ENCODE measurements at regions not wholly inside any gene's neighbourhood (a gene's known extent, or its start where the extent isn't known, plus 50 kb on each side); places are given as distances from the start of the nearest gene placed in this dataset.

- TF ChIP-seq REST (IDR thresholded peaks at IDR 0.05; ENCODE audit: low read depth), result no peak
Observed at GRCh38 chr11:80814813-80815212, 1374.0 kb upstream of the TENM4 start.

- no peak for TF ChIP-seq TEAD4 (IDR thresholded peaks at IDR 0.05)
Observed at GRCh38 chr11:80810695-80811094, 1369.9 kb upstream of the TENM4 start.

- TF ChIP-seq REST (IDR thresholded peaks at IDR 0.05; ENCODE audit: low read depth), result no peak
- no peak for TF ChIP-seq USF1 (IDR thresholded peaks at IDR 0.05)
- TF ChIP-seq CEBPB (IDR thresholded peaks at IDR 0.05), result no peak
- TF ChIP-seq EGR1 (IDR thresholded peaks at IDR 0.05), result no peak
- TF ChIP-seq RAD21 (IDR thresholded peaks at IDR 0.05; ENCODE audit: low read depth), result no peak
- no peak for TF ChIP-seq TEAD4 (IDR thresholded peaks at IDR 0.05)
- TF ChIP-seq YY1 (IDR thresholded peaks at IDR 0.05; ENCODE audit: low read depth), result no peak
- no peak for TF ChIP-seq NFIC (IDR thresholded peaks at IDR 0.05)
- no peak for TF ChIP-seq MAX (IDR thresholded peaks at IDR 0.05)
- TF ChIP-seq FOXM1 (IDR thresholded peaks at IDR 0.05; ENCODE audit: borderline replicate concordance, low read depth), result no peak
- no peak for TF ChIP-seq CREB1 (IDR thresholded peaks at IDR 0.05; ENCODE audit: low read depth)
- no peak for TF ChIP-seq ZBTB7A (IDR thresholded peaks at IDR 0.05; ENCODE audit: low read depth)
- TF ChIP-seq TAF1 (IDR thresholded peaks at IDR 0.05; ENCODE audit: low read depth), result no peak
- no peak for TF ChIP-seq TCF12 (IDR thresholded peaks at IDR 0.05; ENCODE audit: low read depth)
- TF ChIP-seq EP300 (IDR thresholded peaks at IDR 0.05; ENCODE audit: borderline replicate concordance), result no peak
Observed at GRCh38 chr11:80798174-80798573, 1357.3 kb upstream of the TENM4 start.

GRCh38 chr11:80783561-80783960 lies 1342.7 kb upstream of the TENM4 start:
- TF ChIP-seq EP300 (IDR thresholded peaks at IDR 0.05; ENCODE audit: borderline replicate concordance) (no peak), EGR1 (IDR thresholded peaks at IDR 0.05) (no peak), USF1 (IDR thresholded peaks at IDR 0.05) (no peak), CREB1 (IDR thresholded peaks at IDR 0.05; ENCODE audit: low read depth) (no peak), NFIC (IDR thresholded peaks at IDR 0.05) (no peak), FOXM1 (IDR thresholded peaks at IDR 0.05; ENCODE audit: borderline replicate concordance, low read depth) (no peak)

GRCh38 chr11:80782135-80782885 lies 1341.5 kb upstream of the TENM4 start:
- TF ChIP-seq CREB1 (IDR thresholded peaks at IDR 0.05; ENCODE audit: low read depth) (no peak), TEAD4 (IDR thresholded peaks at IDR 0.05) (no peak), EGR1 (IDR thresholded peaks at IDR 0.05) (no peak), NFIC (IDR thresholded peaks at IDR 0.05) (no peak)

GRCh38 chr11:80779905-80780605 lies 1339.2 kb upstream of the TENM4 start:
- TF ChIP-seq RAD21 (IDR thresholded peaks at IDR 0.05; ENCODE audit: low read depth) (no peak), EP300 (IDR thresholded peaks at IDR 0.05; ENCODE audit: borderline replicate concordance) (no peak), FOXM1 (IDR thresholded peaks at IDR 0.05; ENCODE audit: borderline replicate concordance, low read depth) (no peak), YY1 (IDR thresholded peaks at IDR 0.05; ENCODE audit: low read depth) (no peak), NFIC (IDR thresholded peaks at IDR 0.05) (no peak), USF1 (IDR thresholded peaks at IDR 0.05) (no peak), TAF1 (IDR thresholded peaks at IDR 0.05; ENCODE audit: low read depth) (no peak), ZBTB7A (IDR thresholded peaks at IDR 0.05; ENCODE audit: low read depth) (no peak), CREB1 (IDR thresholded peaks at IDR 0.05; ENCODE audit: low read depth) (no peak), EGR1 (IDR thresholded peaks at IDR 0.05) (no peak), TEAD4 (IDR thresholded peaks at IDR 0.05) (no peak), MAX (IDR thresholded peaks at IDR 0.05) (no peak), TCF12 (IDR thresholded peaks at IDR 0.05; ENCODE audit: low read depth) (no peak), REST (IDR thresholded peaks at IDR 0.05; ENCODE audit: low read depth) (no peak), CEBPB (IDR thresholded peaks at IDR 0.05) (no peak)

Data from Ishikawa (cell line).